Fibroblast of villous mesenchyme (primary cell): ENCODE measurements at regions not wholly inside any gene's neighbourhood (a gene's known extent, or its start where the extent isn't known, plus 50 kb on each side); places are given as distances from the start of the nearest gene placed in this dataset.

ENCODE experiments used
- DNase-seq: peaks from one replicate; pipeline ENCODE4 v3.0.0-alpha.2; 2010; ENCODE audit warnings: low read depth
- H3K4me3 ChIP-seq: 2 replicates; pipeline ENCODE4 v1.5.1; 2011; ENCODE audit warnings: low read depth, mild to moderate bottlenecking, low read length
- TF ChIP-seq, protein P1 (sequence below): IDR thresholded peaks from 2 replicates; pipeline ENCODE4 v1.5.1; 2012; ENCODE audit warnings: low read depth, mild to moderate bottlenecking, low read length; ENCODE audit not compliant: insufficient read depth

- no peak for DNase-seq
- TF ChIP-seq, protein P1, sequence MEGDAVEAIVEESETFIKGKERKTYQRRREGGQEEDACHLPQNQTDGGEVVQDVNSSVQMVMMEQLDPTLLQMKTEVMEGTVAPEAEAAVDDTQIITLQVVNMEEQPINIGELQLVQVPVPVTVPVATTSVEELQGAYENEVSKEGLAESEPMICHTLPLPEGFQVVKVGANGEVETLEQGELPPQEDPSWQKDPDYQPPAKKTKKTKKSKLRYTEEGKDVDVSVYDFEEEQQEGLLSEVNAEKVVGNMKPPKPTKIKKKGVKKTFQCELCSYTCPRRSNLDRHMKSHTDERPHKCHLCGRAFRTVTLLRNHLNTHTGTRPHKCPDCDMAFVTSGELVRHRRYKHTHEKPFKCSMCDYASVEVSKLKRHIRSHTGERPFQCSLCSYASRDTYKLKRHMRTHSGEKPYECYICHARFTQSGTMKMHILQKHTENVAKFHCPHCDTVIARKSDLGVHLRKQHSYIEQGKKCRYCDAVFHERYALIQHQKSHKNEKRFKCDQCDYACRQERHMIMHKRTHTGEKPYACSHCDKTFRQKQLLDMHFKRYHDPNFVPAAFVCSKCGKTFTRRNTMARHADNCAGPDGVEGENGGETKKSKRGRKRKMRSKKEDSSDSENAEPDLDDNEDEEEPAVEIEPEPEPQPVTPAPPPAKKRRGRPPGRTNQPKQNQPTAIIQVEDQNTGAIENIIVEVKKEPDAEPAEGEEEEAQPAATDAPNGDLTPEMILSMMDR, result no peak
These were observed 375.9 kb downstream of the KIF4B start for GRCh38 chr5:155389498-155389897.

GRCh38 chr5:155394727-155395126, 381.2 kb downstream of the KIF4B start:
- TF ChIP-seq, protein P1, result no peak
- DNase-seq, result no peak
- H3K4me3 ChIP-seq, result no peak overlapping the region

More at GRCh38 chr5:155389498-155389897, 375.9 kb downstream of the KIF4B start:
- no peak overlapping the region for H3K4me3 ChIP-seq

DNA sequence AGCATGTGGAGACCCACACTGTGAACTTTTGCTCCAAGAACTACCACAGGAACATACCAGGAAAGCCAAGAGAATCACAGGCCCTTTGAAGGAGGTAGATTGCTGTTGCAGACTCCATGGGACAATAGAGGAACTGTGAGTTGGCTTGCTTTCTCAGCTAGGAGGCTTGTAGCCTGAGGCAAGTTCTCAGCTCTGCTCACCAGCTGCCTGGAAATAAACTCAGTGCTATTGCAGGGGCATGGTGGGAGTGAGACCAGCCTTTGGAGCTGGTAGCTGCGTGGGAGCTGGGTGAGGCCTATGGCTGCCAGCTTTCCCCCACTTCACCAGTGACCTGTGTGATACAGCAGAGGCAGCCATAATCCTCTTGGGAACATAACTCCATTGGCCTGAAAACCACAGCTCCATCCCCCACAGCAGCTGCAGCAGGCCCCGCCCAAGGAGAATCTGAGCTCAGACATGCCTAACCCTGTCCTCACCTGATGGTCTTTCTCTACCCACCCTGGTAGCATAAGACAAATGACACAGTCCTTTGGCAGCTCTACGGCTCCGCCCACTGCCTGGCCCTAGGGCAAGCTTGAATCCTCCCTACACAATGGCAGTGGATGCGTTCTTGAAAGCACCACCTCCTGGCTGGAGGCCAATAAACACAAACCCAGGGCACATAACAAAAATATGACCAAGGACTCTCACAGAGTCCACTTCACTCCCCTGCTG, 389.5 kb downstream of the KIF4B start:
- no peak overlapping the region for H3K4me3 ChIP-seq
- TF ChIP-seq, protein P1, result no peak
- no peak for DNase-seq

GRCh38 chr5:155406815-155407214, 393.3 kb downstream of the KIF4B start:
- TF ChIP-seq, protein P1, result no peak
- no peak for DNase-seq
- H3K4me3 ChIP-seq, result no peak overlapping the region

- TF ChIP-seq, protein P1, result no peak
- H3K4me3 ChIP-seq, result no peak overlapping the region
- DNase-seq, result no peak
These were observed 394.9 kb downstream of the KIF4B start for GRCh38 chr5:155408465-155408864.

DNA sequence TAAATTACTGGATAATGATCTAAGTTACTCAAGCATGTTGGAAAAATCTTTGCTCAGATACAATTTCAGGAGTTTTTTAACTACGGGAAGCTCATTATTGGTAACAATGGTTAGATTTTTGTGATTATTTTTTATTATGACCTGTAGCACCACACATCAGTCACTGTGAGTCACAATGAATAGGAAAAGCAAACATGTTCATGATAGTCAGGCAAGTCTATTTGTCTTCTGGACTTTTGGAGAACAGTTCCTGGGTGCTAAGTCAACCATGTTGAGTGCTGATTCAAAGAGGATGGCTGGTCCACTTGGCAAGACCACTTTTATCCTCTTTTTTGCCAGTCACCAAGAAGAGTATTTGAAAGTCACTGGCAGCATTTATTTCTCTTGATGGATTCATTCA, 403.2 kb downstream of the KIF4B start:
- H3K4me3 ChIP-seq, result no peak overlapping the region
- DNase-seq, result no peak
- TF ChIP-seq, protein P1, result no peak

DNA sequence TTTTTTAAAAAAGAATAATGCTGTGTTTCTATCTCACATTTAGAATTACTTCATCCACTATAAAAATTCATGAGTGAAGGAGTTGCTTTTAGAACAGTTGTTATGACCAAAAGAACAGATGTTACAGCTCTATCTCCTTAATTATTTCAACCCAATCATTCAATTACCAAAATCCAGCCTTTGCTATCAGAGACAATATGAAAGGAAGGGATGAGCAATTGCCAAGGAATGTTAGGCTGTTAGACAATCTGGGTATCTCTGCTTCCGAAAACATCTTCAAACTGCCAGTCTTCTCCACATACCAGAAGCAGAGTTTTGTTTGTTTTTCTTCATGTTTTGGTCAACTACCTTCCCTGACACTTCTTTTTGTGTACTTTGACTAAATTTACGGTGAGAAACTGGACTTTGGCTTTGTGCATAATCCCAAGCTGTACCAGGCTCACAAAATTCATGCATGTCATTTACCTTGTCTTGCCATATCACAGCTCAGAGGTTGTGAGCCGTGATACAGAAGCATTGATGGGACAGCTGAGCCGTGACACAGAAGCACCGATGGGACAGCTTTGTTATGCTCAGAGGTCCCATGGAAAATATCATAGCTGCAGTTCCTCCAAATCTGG, 405.5 kb downstream of the KIF4B start:
- TF ChIP-seq, protein P1, result no peak
- no peak for DNase-seq
- no peak overlapping the region for H3K4me3 ChIP-seq
